ENCODE measurements at regions not wholly inside any gene's neighbourhood (a gene's known extent, or its start where the extent isn't known, plus 50 kb on each side); places are given as distances from the start of the nearest gene placed in this dataset.
"Not testable (repeated sequence)": the region's sequence is repeated elsewhere in the genome, so short reads cannot be mapped to it uniquely, and the experiment has no call there.

DNA sequence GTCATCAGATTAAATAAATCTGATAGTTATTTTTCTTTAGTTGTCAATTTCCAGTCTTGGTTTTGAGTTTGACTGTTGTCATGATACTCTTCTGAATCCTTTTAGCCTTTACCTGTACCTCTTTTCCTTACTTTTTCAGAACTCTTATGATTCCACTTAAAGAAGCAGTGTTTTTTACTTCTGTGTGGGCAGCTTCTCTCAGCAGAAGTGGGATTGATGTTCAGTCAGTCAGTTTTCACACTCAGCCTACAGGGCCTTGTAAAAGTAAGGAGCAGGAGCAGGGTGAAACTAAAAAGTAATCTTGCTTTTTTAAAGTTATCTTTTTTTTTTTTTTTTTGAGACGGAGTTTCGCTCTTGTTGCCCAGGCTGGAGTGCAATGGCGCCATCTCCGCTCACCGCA, 75.1 kb downstream of the HAUS1 start:
- Histone ChIP-seq H3K9me3 (ENCODE audit: low read depth, low read length) (no peaks in the 10 kb centered on the region), H3K4me3 (no peak overlapping the region), H3K27ac (no peak overlapping the region), H3K36me3 (ENCODE audit: insufficient read depth, low read length) (no peaks in the 10 kb centered on the region), H3K9ac (ENCODE audit: insufficient read length) (no peak overlapping the region)
- no peak for TF ChIP-seq FOXP2 (optimal IDR thresholded peaks at IDR 0.05; ENCODE audit: control extremely low read depth, extremely low read length, insufficient read depth)
- no peak for TF ChIP-seq EZH2 (IDR thresholded peaks at IDR 0.05)
- no peak for TF ChIP-seq POLR2AphosphoS5 (IDR thresholded peaks at IDR 0.05; ENCODE audit: borderline replicate concordance, low read depth, low read length)
- DNase-seq (ENCODE audit: low read depth, low spot score) = no peak

DNA sequence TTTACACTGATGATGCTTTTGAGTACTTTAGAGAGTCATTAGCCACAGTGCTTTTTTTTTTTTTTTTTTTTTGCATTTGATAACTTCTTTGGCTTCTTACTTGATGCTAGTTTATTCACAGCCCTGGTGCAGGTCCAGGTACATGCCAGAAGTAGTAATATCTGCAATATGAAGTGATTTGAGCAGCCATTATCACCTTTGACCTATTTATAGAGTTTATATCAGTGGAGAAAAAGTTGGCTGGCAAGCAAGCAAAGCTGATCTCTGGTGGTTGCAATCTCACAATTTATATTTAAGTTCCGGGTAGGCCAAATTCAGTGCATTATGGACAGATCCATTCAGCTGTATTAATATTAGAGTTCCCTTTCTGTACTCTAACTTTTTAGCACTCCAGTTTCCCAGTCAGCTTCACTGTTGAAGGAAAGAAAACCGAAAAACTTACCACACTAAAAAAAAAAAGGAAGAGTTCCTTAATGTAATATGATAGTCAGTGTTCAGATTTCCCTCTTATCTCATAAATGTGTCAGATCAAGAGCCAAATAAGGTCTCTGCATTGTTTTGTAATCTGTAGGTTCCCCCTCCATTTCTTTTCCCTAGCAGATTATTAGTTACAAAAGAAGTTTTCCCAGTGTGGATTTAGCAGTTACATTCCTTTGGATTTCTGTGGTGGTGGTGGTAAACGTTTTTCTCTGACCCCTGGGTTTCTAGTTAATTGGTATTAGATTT, 78.6 kb downstream of the HAUS1 start:
- Histone ChIP-seq H3K36me3 (ENCODE audit: insufficient read depth, low read length) (no peaks in the 10 kb centered on the region), H3K9me3 (ENCODE audit: low read depth, low read length) (no peaks in the 10 kb centered on the region), H3K4me3 (no peak overlapping the region), H3K9ac (ENCODE audit: insufficient read length) (no peak overlapping the region), H3K27ac (peak overlapping the region; percentile 39; the same call in 1 of the 2 replicates)
- DNase-seq (ENCODE audit: low read depth, low spot score) = no peak
- TF ChIP-seq EZH2 (IDR thresholded peaks at IDR 0.05) = no peak
- TF ChIP-seq POLR2AphosphoS5 (IDR thresholded peaks at IDR 0.05; ENCODE audit: borderline replicate concordance, low read depth, low read length) = no peak
- no peak for TF ChIP-seq FOXP2 (optimal IDR thresholded peaks at IDR 0.05; ENCODE audit: control extremely low read depth, extremely low read length, insufficient read depth)

DNA sequence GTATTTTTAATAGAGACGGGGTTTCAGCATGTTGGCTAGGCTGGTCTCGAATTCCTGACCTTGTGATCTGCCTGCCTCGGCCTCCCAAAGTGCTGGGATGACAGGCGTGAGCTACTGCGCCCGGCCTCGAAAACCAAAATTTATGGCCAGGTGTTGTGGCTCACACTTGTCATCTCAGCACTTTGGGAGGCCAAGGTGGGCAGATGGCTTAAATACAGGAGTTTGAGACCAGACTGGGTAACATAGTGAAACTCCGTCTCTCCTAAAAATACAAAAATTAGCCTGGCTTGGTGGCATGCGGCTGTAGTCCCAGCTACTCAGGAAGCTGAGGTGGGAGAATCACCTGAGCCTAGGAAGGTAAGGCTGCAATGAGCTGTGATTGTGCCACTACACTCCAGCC, 80.1 kb downstream of the HAUS1 start:
- H3K4me3 ChIP-seq; H3K9me3 ChIP-seq (ENCODE audit: low read depth, low read length); DNase-seq (ENCODE audit: low read depth, low spot score); H3K9ac ChIP-seq (ENCODE audit: insufficient read length); H3K36me3 ChIP-seq (ENCODE audit: insufficient read depth, low read length); H3K27ac ChIP-seq: not testable (repeated sequence)

DNA sequence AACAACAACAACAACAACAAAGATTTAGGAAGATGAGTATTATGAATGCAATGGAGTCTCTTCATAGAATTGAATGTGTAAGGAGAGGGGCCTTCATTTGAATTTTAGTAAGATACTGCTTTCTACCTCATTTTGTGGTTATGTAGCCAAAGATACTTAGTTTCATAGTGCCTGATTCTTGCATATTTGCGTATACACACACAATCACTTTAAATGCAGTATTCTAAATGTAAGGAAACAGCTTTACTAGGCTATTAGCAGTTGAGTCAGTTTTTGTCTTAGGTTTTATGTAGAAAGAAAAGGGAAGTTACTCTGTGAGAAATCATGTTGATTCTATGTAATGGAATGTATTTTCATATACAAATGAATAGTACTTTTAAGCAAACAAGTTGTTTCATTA, 80.5 kb downstream of the HAUS1 start:
- Histone ChIP-seq H3K4me3 (no peak overlapping the region), H3K36me3 (ENCODE audit: insufficient read depth, low read length) (no peaks in the 10 kb centered on the region), H3K27ac (0 out of 2 replicates have a peak overlapping the region, but pooled peaks have one; percentile 3), H3K9ac (ENCODE audit: insufficient read length) (no peak overlapping the region), H3K9me3 (ENCODE audit: low read depth, low read length) (no peaks in the 10 kb centered on the region)
- DNase-seq (ENCODE audit: low read depth, low spot score) = no peak
- TF ChIP-seq FOXP2 (optimal IDR thresholded peaks at IDR 0.05; ENCODE audit: control extremely low read depth, extremely low read length, insufficient read depth) (no peak), EZH2 (IDR thresholded peaks at IDR 0.05) (no peak), POLR2AphosphoS5 (IDR thresholded peaks at IDR 0.05; ENCODE audit: borderline replicate concordance, low read depth, low read length) (no peak)

DNA sequence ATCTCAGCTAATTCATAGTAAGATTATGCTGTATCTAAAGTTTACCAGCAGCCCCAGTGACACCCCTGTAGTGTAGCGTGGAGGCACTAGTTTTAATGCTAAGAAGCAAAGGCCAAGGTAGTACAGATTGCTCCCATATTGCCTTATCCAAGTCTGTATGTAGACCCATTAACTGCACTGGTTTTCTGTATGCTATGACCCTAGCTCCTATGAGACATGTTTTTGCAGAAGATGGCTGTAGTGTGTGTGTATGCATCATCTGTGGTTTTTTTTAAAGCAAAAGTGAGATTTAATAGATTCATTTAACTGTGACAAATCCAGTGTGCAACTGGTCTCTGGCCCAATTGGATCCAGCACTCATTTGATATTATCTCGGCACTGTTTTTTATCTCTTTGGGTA, 86.5 kb downstream of the HAUS1 start:
- H3K27ac ChIP-seq = no peak overlapping the region
- no peak for DNase-seq (ENCODE audit: low read depth, low spot score)
- TF ChIP-seq FOXP2 (optimal IDR thresholded peaks at IDR 0.05; ENCODE audit: control extremely low read depth, extremely low read length, insufficient read depth) = no peak
- TF ChIP-seq EZH2 (IDR thresholded peaks at IDR 0.05) = no peak
- TF ChIP-seq POLR2AphosphoS5 (IDR thresholded peaks at IDR 0.05; ENCODE audit: borderline replicate concordance, low read depth, low read length) = no peak
- H3K9ac ChIP-seq (ENCODE audit: insufficient read length) = no peak overlapping the region
- no peaks in the 10 kb centered on the region for H3K9me3 ChIP-seq (ENCODE audit: low read depth, low read length)
- H3K36me3 ChIP-seq (ENCODE audit: insufficient read depth, low read length) = no peaks in the 10 kb centered on the region
- no peak overlapping the region for H3K4me3 ChIP-seq

DNA sequence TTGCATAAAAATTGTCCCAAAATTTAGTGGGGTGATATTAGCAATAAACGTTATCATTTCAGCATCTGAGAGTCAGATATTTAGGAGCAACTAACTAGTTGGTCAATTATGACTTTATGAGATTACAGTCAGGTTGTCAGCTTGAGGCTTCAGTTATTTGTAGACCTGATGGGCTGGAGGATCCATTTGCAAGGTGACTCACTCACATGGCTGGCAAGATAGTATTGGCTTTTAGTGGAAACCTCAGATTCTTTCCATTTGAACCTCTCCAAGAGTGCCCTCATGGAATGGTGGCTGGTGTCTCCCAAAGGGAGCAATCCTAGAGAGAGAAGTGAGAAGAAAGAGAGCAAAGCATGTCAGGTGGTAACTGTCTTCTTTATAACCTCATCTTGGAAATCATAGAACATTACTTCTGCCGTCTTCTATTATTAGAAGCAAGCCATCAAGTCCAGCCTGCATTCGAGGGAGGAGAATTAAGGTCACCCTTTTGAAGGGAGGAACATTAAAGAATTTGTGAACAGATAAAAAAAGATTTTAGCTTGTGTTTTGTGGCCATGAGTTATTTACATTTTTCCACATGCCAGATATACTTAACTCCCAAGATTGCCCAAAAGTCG, 92.5 kb downstream of the HAUS1 start:
- Histone ChIP-seq H3K9ac (ENCODE audit: insufficient read length) (no peak overlapping the region), H3K4me3 (no peak overlapping the region), H3K9me3 (ENCODE audit: low read depth, low read length) (no peaks in the 10 kb centered on the region), H3K36me3 (ENCODE audit: insufficient read depth, low read length) (no peaks in the 10 kb centered on the region), H3K27ac (no peak overlapping the region)
- no peak for DNase-seq (ENCODE audit: low read depth, low spot score)
- TF ChIP-seq EZH2 (IDR thresholded peaks at IDR 0.05) = no peak
- no peak for TF ChIP-seq POLR2AphosphoS5 (IDR thresholded peaks at IDR 0.05; ENCODE audit: borderline replicate concordance, low read depth, low read length)

DNA sequence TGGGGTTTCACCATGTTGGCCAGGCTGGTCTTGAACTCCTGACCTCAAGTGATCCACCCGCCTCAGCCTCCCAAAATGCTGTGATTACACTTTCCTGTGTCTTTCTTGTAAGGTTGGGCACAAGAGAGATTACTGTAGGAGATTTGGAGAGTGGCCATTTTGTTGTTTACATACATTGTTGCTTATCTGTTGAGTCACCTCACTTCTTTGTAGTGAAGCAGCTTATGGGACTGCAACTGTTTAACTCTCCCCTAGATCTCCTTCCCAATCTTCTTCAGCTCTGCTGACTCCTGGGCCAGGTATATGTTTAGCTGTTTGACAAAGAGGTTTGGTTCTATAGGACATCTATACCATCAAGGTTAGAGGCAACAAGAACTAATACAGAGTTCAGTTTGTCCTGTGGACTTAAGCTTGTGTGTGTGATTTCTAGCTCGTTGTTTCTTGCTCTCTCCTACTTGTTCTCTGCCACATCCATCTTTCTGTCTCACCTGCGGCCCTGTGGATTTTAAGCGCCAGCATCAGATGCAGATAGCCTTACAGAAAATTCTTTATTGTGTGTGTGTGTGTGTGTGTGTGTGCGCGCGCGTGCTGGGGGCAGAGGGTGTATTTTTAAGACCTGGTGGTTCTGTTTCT, 95.4 kb downstream of the HAUS1 start:
- H3K9ac ChIP-seq (ENCODE audit: insufficient read length) = no peak overlapping the region
- DNase-seq (ENCODE audit: low read depth, low spot score) = no peak
- TF ChIP-seq FOXP2 (optimal IDR thresholded peaks at IDR 0.05; ENCODE audit: control extremely low read depth, extremely low read length, insufficient read depth) (no peak), POLR2AphosphoS5 (IDR thresholded peaks at IDR 0.05; ENCODE audit: borderline replicate concordance, low read depth, low read length) (no peak), EZH2 (IDR thresholded peaks at IDR 0.05) (no peak)
- H3K36me3 ChIP-seq (ENCODE audit: insufficient read depth, low read length) = no peaks in the 10 kb centered on the region
- H3K4me3 ChIP-seq = no peak overlapping the region
- no peaks in the 10 kb centered on the region for H3K9me3 ChIP-seq (ENCODE audit: low read depth, low read length)
- no peak overlapping the region for H3K27ac ChIP-seq

DNA sequence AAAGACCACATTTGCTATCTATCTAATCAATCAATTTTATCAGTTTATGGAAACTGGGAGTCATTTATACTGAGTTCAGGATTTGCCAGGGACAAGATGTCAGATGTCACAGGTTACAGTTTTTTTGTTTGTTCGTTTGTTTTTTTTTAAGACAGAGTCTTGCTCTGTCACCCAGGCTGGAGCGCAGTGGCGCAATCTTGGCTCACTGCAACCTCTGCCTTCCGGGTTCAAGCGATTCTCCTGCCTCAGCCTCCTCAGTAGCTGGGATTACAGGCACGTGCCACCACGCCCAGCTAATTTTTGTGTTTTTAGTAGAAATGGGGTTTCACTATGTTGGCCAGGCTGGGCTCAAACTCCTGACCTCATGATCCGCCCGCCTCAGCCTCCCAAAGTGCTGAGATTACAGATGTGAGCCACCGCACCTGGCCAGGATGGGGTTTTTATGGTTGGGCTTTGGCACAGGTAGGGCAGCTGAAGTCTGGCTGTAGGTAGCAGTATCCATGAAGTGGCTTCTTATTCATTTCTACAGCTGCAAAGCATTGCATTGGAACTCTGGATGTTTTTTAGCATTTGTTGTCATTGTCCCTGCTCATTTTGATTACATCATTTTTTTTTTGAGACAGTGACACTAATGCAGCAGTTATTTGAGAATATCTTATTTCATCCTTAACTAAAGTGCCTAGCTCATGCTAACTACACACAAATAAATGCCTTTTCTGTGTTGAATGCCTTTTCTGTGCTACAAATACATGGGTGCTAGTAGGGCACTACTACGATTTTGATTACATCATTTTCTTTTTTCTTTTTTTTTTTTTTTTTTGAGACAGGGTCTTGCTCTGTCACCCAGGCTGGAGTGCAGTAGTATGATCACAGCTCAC, 96.2 kb downstream of the HAUS1 start:
- DNase-seq (ENCODE audit: low read depth, low spot score); H3K36me3 ChIP-seq (ENCODE audit: insufficient read depth, low read length); H3K27ac ChIP-seq; H3K4me3 ChIP-seq; H3K9ac ChIP-seq (ENCODE audit: insufficient read length); H3K9me3 ChIP-seq (ENCODE audit: low read depth, low read length): not testable (repeated sequence)
